ENCODE measurements at regions not wholly inside any gene's neighbourhood (a gene's known extent, or its start where the extent isn't known, plus 50 kb on each side); places are given as distances from the start of the nearest gene placed in this dataset.

GRCh38 chr20:40442181-40442963, 246.7 kb downstream of the MAFB start:
- DNase-seq, result no peak

DNA sequence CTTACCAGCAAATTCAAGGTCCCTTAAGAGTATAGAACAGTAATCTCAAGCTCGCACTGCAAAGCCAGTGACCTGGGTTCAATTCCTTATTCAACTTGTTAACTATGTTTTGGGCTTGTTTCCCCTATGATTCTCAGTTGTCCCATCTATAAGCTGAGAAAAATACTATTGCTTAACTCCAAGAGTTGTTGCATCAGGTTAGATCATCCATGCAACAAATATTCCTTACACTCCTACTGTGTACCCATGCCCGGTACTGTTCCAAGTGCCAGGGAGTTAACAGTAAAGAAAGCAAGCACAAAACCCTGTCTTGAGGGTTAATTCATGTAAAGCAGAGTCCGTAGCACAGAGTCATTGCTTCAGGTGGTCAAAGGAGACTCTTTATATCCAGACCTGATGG, 247.3 kb downstream of the MAFB start:
- DNase-seq, result no peak

DNA sequence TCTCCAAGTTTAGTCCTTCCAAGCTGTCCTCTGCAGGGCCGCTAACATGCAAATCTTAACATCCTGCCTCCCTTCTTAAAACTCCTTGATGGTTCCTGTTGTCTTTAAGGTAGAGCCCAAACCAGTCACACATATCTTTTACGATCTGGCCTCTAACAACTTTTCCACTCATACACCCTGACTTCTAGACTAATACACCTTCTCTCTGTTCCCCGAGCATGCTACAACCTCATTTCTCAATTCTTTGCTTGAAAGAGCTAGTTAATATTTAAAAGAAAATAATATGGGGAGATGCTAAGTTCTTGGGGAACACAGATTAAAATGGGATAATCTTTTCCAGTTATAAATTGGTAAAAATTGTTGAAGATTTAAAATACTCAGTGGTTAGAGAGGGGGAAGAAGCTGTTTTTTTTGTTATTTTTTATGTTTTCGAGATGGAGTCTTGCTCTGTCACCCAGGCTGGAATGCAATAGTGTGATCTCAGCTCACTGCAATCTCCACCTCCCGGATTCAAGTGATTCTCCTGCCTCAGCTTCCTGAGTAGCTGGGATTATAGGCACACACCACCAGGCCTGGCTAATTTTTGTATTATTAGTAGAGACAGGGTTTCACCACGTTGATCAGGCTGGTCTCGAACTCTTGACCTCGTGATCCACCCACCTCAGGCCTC, 250.7 kb downstream of the MAFB start:
- no peak for DNase-seq

DNA sequence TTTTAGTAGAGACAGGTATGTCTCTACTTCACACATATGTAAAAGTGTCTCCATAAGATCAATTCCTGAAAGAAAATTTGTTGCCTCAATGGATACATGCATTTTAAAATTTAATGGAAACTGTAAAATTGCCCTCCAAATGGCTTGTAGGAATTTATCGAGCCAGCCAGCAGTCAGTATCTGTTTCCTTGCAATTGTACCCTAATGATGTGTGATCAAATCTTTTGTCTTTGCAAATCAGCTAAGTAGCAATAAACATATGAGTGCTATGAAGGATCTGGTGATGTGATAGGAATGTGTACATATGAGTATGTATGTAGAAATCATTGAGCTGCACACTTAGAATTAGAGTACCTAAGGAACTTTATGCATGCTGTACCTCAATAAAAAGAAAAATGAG, 253.0 kb downstream of the MAFB start:
- no peak for DNase-seq

DNA sequence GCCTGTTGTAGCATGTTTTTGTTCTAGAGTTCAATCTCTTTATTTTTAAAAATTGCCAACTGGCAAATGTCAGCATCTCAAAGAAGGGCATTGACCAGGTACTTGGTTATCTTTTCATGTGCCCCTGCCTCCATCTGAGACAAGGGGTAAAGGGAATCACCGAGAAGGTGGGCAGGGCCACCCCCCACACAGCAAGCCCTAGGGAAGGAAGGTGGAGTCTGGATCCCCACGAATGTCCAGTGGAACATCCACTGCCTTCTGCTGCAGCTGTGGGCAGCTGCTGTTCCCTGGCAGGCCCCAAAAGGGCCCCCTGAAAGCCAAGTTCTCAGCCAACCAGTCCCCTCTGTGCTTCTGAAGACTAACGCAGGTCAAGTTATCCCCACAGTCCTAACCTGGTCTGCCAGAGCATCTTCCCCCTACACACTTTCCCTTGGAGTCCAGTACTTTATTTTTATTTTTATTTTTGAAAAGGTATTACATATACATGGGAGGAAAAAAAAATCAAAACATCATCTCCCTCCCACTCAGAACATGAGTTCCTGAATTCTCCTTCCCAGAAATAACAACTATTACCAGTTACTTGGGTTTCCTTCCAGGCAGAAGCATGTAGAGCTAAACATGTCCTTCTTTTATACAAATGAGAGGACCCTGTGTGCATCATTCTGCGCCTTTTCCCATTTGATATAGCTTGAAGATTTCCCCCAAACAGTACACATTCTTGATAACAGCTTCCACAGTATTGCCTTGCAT, 253.7 kb downstream of the MAFB start:
- DNase-seq, result no peak

- no peak for DNase-seq
Measured at GRCh38 chr20:40434122-40434521, 254.9 kb downstream of the MAFB start.

- DNase-seq, result no peak
Measured at GRCh38 chr20:40433341-40433861, 255.6 kb downstream of the MAFB start.

- no peak for DNase-seq
Measured at GRCh38 chr20:40431611-40432010, 257.4 kb downstream of the MAFB start.

- DNase-seq, result no peak
Measured at GRCh38 chr20:40431112-40431511, 257.9 kb downstream of the MAFB start.

- no peak for DNase-seq
Measured at GRCh38 chr20:40427026-40427425, 262.0 kb downstream of the MAFB start.

DNA sequence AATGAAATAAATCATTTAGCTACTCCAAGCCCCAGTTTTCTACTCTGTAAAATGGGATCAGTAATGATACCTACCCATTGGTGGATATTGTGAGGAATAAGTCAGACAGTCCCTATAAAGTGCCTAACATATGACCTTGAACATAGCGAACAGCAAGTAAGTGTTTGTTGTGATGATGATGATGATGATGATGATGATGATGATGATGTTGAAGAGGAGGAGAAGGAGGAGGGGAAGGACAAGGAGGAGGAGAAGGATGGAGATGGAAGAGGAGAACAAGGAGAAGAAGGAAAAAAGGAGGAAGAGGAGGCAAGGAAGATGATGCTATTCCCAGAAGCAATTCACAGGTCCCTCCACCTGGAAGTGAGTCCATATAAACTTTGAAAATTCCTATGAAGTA, 264.3 kb downstream of the MAFB start:
- DNase-seq, result no peak

DNA sequence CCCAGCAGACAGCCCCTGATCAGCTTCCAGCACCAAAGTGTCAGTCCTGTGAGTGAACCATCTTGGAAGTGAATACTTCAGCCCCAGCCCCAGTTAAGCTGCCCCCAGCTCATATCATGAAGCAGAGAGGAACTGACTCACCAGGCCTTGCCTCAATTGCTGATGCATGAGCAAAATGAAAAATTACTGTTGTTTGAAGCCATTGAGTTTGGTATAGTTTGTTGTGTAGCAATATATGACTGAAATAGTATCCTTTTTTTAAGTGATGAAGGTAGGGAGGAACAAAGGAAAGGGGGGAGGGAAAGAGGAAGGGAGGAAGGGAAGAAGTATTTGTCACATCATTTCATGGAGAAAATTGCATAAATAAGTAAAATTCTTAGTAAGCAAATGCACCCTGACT, 266.4 kb downstream of the MAFB start:
- DNase-seq, result no peak

DNA sequence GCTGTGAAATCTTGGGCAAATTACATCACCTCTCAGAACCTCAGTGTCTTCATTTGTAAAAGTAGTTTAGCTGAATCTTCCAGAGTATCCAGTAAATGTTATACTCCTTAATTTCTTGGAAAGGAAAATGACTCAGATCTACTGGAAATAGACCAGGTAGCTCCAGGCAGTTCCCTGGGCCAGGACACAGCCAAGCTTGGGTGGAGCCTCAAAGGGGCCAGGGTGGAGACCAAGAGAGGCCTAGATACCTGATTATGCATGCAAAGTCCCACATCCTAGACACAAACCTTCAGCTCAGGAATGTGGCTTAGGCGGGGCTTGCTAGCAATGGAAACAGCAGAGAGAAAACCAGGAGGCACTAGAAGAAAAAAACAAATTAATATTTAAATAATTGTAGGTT, 272.8 kb downstream of the MAFB start:
- no peak for DNase-seq

DNA sequence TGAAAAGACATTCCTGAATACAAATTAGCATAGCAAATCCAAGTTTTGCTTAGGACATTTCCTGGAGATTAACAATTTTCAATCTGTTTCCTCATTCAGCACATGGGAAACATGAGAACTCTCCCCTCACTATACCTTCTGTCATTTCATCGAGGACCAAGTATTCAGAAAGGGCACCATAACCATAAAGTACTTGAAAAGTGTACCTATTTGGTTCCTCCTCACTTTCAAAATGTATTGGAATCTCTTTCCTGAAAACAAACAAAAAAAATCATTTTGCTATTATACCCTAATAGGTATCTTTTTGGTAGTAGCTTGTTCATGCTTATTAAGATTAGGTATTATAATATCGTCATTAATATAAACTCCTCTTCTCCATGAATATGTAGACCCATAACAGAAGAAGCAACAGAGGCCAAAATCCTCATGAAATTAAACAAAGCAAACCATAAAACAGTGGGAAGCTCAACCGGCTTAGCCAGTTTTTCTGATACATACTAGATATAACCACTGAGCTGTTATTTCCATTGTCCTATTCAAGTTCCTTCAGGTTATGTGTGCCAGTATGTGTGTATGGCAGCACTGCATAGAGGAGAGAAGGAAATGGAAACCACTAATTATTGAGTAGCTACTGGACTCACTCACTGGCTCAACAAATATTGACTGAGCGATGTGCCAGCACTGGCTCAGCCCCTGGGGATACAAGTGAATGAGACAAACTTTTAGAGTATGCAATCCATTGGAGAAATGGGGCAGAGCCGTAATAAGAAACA, 274.0 kb downstream of the MAFB start:
- DNase-seq, result no peak

DNA sequence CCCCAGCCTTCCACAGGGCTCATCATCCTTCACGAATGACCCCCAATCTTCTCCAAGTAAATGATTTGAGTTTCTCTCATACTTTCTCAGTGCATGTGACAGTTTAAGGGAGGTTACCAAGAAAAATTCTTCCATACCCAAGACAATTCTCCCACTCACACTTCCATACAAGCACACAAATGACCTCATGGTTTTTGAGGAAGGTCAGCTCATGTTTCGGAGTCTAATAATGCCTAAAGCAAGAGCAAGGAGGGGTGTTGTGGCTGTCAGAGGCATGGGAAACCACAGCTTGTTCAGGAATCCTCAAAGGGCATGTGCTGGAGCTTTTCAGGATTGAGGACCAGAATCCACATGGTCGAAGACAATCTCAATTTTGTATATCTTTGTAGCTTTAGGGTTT, 279.0 kb downstream of the MAFB start:
- no peak for DNase-seq

- no peak for DNase-seq
Measured at GRCh38 chr20:40397467-40397866, 291.6 kb downstream of the MAFB start.

GRCh38 chr20:40393197-40394079, 295.6 kb downstream of the MAFB start:
- no peak for DNase-seq

- DNase-seq, result no peak
Measured at GRCh38 chr20:40390654-40391053, 298.4 kb downstream of the MAFB start.

DNA sequence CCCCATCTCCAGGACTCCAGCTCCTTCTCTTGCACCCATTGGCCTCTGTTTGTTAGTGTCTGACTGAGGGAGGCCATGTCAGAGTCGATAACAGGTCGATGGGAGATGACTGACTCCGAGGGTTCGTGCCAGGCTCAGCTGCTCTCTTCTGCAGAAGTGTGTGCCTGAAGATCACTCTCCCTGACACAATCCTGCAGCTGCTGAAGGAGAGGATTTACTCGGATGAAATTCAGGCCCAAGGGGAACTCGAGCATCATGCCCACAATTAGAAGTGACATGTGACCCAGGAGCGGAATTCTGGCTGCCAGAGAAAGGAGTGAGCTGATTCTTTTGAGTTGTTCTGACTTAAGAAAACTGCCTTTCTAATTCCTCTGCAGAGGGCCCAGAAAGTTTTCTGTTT, 318.2 kb downstream of the MAFB start:
- DNase-seq, result no peak

DNA sequence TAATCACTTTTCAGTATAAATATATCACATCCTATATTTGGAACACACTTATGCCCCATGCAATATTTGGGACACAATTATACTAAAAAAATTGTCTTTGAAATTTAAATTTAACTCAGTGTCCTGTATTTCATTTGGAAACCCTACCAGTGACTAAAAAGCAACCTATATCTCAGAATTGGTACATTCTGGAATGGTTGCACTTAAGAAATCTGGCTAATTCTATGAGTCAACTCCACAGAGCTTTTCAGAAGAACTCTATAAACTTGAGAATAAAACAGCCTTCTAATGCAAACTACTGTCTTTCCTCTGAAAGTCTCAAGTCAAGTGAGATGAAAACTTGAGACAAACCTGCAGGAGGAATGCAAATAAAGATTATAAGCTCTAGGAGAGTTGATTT, 320.2 kb downstream of the MAFB start:
- DNase-seq, result no peak

DNA sequence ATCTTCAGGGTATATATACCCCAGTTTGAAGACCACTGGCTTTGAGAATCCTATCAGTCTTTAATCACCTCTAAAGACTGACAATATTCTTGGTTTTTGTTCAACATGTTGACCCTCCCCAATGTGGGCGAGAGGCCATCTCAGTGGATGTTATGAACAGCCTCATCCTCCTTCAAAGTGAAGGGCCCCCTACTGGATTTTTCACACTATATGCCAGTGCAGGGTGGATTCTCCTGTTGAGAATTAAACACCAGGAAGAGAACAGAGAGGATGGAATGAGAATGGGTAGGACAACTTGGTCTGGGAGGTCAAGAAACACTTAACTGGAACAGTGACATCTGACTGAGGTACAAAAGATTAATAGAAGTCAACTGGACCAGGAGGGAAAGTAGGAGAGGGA, 327.1 kb downstream of the MAFB start:
- no peak for DNase-seq

Data from GOT3 (cell line).